A549 (cell line): ENCODE measurements at regions not wholly inside any gene's neighbourhood (a gene's known extent, or its start where the extent isn't known, plus 50 kb on each side); places are given as distances from the start of the nearest gene placed in this dataset.

ENCODE experiments used
- CEBPB ChIP-seq, 2 experiments: fragments of >200 bp in 1 of 2; sonication (Bioruptor Twin) in 1 of 2; formaldehyde crosslinking in 1 of 2; IDR thresholded peaks; 2 replicates each; pipeline ENCODE4 v1.6.1; 2012 to 2016
- EP300 ChIP-seq, 2 experiments: fragments of >200 bp; sonication (Bioruptor Twin); formaldehyde crosslinking; IDR thresholded peaks; 2 replicates in 1 of 2; 3 replicates in 1 of 2; pipeline ENCODE4 v1.6.1; 2016 to 2017
- FOXS1 ChIP-seq: fragments of 250-450 bp; sonication (Bioruptor Pico); IDR thresholded peaks from 2 replicates; pipeline ENCODE4 v1.5.0; 2020; ENCODE audit warnings: mild to moderate bottlenecking, moderate library complexity
- MYC ChIP-seq: IDR thresholded peaks from 2 replicates; pipeline ENCODE4 v1.6.1; 2012; ENCODE audit warnings: mild to moderate bottlenecking, inconsistent platforms, low read length, improper control_type of control experiment, borderline replicate concordance
- POLR2A ChIP-seq: IDR thresholded peaks from 2 replicates; pipeline ENCODE4 v1.6.1; 2012; ENCODE audit warnings: mild to moderate bottlenecking, low read length
- TF ChIP-seq, protein P1 (sequence below): IDR thresholded peaks from 2 replicates; pipeline ENCODE4 v1.6.1; 2012; ENCODE audit warnings: low read depth, borderline replicate concordance
- TF ChIP-seq, protein P2 (sequence below): fragments of >200 bp; sonication (Bioruptor Twin); formaldehyde crosslinking; IDR thresholded peaks from 3 replicates; pipeline ENCODE4 v1.5.1; 2016

DNA sequence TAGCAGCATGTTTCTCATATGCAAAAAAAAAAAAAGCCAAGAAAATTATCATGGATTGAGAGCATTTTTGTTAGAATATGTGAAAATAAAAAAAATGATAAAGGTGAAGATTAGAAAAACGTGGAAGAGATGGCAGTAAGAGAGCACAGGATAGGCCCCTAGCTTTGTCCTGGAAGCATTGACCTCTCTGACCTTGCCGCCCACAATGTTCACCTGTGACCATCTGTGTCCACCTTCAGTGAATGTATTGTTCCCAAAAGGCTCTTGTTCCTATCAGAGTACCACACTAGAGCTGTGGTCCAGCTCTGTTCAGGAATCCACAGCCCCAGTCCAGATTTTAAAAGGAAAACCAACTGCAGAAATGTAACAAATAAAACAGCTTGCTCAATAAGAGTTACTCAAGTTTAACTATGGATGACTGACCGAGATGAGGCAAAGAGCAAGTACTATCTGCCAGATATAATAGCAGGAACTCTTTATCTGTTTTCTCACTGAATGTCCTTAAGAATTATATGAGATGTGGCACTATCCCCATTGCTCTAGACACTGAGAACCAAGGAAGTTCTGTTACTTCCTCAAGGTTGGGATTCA, 287.7 kb upstream of the STXBP5 start:
- TF ChIP-seq CEBPB (IDR thresholded peaks at IDR 0.05) (no peak), FOXS1 (CRISPR knock-in tag) (no peak), POLR2A (no peak), EP300 (IDR thresholded peaks at IDR 0.05) (no peak), MYC (no peak)
- TF ChIP-seq, protein P1, sequence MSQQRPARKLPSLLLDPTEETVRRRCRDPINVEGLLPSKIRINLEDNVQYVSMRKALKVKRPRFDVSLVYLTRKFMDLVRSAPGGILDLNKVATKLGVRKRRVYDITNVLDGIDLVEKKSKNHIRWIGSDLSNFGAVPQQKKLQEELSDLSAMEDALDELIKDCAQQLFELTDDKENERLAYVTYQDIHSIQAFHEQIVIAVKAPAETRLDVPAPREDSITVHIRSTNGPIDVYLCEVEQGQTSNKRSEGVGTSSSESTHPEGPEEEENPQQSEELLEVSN = no peak
- TF ChIP-seq, protein P2, sequence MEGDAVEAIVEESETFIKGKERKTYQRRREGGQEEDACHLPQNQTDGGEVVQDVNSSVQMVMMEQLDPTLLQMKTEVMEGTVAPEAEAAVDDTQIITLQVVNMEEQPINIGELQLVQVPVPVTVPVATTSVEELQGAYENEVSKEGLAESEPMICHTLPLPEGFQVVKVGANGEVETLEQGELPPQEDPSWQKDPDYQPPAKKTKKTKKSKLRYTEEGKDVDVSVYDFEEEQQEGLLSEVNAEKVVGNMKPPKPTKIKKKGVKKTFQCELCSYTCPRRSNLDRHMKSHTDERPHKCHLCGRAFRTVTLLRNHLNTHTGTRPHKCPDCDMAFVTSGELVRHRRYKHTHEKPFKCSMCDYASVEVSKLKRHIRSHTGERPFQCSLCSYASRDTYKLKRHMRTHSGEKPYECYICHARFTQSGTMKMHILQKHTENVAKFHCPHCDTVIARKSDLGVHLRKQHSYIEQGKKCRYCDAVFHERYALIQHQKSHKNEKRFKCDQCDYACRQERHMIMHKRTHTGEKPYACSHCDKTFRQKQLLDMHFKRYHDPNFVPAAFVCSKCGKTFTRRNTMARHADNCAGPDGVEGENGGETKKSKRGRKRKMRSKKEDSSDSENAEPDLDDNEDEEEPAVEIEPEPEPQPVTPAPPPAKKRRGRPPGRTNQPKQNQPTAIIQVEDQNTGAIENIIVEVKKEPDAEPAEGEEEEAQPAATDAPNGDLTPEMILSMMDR = no peak
